Dendritic cell treated with granulocyte-macrophage colony-stimulating factor and Interleukin-4, amounts not matched to agents 40 ng/mL and 50 ng/mL, for 4 days (primary cell): ENCODE measurements at regions not wholly inside any gene's neighbourhood (a gene's known extent, or its start where the extent isn't known, plus 50 kb on each side); places are given as distances from the start of the nearest gene placed in this dataset.

Source experiments
- H3K27ac Mint-ChIP-seq: one replicate; pipeline ENCODE4 v1.8.0; 2022; ENCODE audit warnings: mild to moderate bottlenecking, mixed read lengths
- H3K27me3 Mint-ChIP-seq: one replicate; pipeline ENCODE4 v1.8.0; 2022; ENCODE audit warnings: mild to moderate bottlenecking, mixed read lengths
- H3K36me3 Mint-ChIP-seq: one replicate; pipeline ENCODE4 v1.8.0; 2022; ENCODE audit warnings: low read depth, mixed read lengths
- H3K4me1 Mint-ChIP-seq: one replicate; pipeline ENCODE4 v1.8.0; 2022; ENCODE audit warnings: low read depth, mixed read lengths
- H3K4me3 Mint-ChIP-seq: one replicate; pipeline ENCODE4 v1.8.0; 2022; ENCODE audit warnings: mild to moderate bottlenecking, moderate library complexity, mixed read lengths
- H3K9me3 Mint-ChIP-seq: one replicate; pipeline ENCODE4 v1.8.0; 2022; ENCODE audit warnings: mixed read lengths
- intact Hi-C: fragments of 100-400 bp; cut with micrococcal nuclease; formaldehyde crosslinking; loops from one replicate; pipeline ENCODE4 v1.15.0; 2022

- intact Hi-C loops = loop anchor here (2.0 kb wide), 1 partner anchor 74 kb away; no protein-coding TSS in a partner anchor
- Mint-ChIP-seq H3K36me3 (no peaks in the 10 kb centered on the region), H3K9me3 (no peaks in the 10 kb centered on the region), H3K4me3 (peak overlapping the region; percentile 70), H3K4me1 (peaks cover 49% of the 10 kb centered on the region), H3K27me3 (no peaks in the 10 kb centered on the region), H3K27ac (peak overlapping the region; percentile 95)
Measured at GRCh38 chr3:152196782-152197181, 71.9 kb upstream of the MBNL1 start.

GRCh38 chr3:152197451-152197850, 71.3 kb upstream of the MBNL1 start:
- Mint-ChIP-seq H3K4me3 (peak overlapping the region; percentile 2), H3K4me1 (peaks cover 42% of the 10 kb centered on the region), H3K27ac (peak overlapping the region; percentile 95), H3K27me3 (no peaks in the 10 kb centered on the region), H3K36me3 (no peaks in the 10 kb centered on the region), H3K9me3 (no peaks in the 10 kb centered on the region)
- intact Hi-C loops = loop anchor here (2.0 kb wide), 1 partner anchor 73 kb away; no protein-coding TSS in a partner anchor

- Mint-ChIP-seq H3K4me3 (no peak overlapping the region), H3K36me3 (no peaks in the 10 kb centered on the region), H3K9me3 (no peaks in the 10 kb centered on the region), H3K27ac (peak overlapping the region; percentile 95), H3K27me3 (no peaks in the 10 kb centered on the region), H3K4me1 (peaks cover 37% of the 10 kb centered on the region)
- intact Hi-C loops = loop anchor here (2.0 kb wide), 1 partner anchor 73 kb away; no protein-coding TSS in a partner anchor
Measured at GRCh38 chr3:152197937-152198336, 70.8 kb upstream of the MBNL1 start.

GRCh38 chr3:152198665-152199064, 70.1 kb upstream of the MBNL1 start:
- H3K9me3 Mint-ChIP-seq = no peaks in the 10 kb centered on the region
- intact Hi-C loops = no loop called here

GRCh38 chr3:152199102-152199840, 69.5 kb upstream of the MBNL1 start:
- H3K4me1 Mint-ChIP-seq = peaks cover 36% of the 10 kb centered on the region
- H3K4me3 Mint-ChIP-seq = peak overlapping the region; percentile 61
- peak overlapping the region; percentile 95 for H3K27ac Mint-ChIP-seq
- H3K9me3 Mint-ChIP-seq = no peaks in the 10 kb centered on the region
- intact Hi-C loops = no loop called here
- no peaks in the 10 kb centered on the region for H3K36me3 Mint-ChIP-seq
- no peaks in the 10 kb centered on the region for H3K27me3 Mint-ChIP-seq

More at GRCh38 chr3:152198665-152199064, 70.1 kb upstream of the MBNL1 start:
- peaks cover 36% of the 10 kb centered on the region for H3K4me1 Mint-ChIP-seq
- H3K27ac Mint-ChIP-seq = peak overlapping the region; percentile 95
- H3K36me3 Mint-ChIP-seq = no peaks in the 10 kb centered on the region
- H3K27me3 Mint-ChIP-seq = no peaks in the 10 kb centered on the region
- no peak overlapping the region for H3K4me3 Mint-ChIP-seq

GRCh38 chr3:152200476-152201420, 68.0 kb upstream of the MBNL1 start:
- Mint-ChIP-seq H3K27ac (peak overlapping the region; percentile 95), H3K4me3 (peak overlapping the region; percentile 73), H3K4me1 (peaks cover 45% of the 10 kb centered on the region), H3K27me3 (no peaks in the 10 kb centered on the region), H3K9me3 (no peaks in the 10 kb centered on the region), H3K36me3 (peaks cover 7% of the 10 kb centered on the region)
- intact Hi-C loops = loop anchor here (5.0 kb wide), 1 partner anchor 177 kb away; no protein-coding TSS in a partner anchor

GRCh38 chr3:152202976-152203626, 65.6 kb upstream of the MBNL1 start:
- peaks cover 13% of the 10 kb centered on the region for H3K9me3 Mint-ChIP-seq
- peaks cover 47% of the 10 kb centered on the region for H3K4me1 Mint-ChIP-seq
- intact Hi-C loops = loop anchor here (2.0 to 5.0 kb wide), 2 partner anchors 42 to 174 kb away; no protein-coding TSS in a partner anchor
- H3K4me3 Mint-ChIP-seq = peak overlapping the region; percentile 73
- H3K36me3 Mint-ChIP-seq = peaks cover 10% of the 10 kb centered on the region
- H3K27ac Mint-ChIP-seq = peak overlapping the region; percentile 100
- no peaks in the 10 kb centered on the region for H3K27me3 Mint-ChIP-seq

GRCh38 chr3:152203652-152204051, 65.1 kb upstream of the MBNL1 start:
- Mint-ChIP-seq H3K36me3 (peaks cover 16% of the 10 kb centered on the region), H3K27me3 (no peaks in the 10 kb centered on the region), H3K4me1 (peaks cover 47% of the 10 kb centered on the region), H3K9me3 (peaks cover 19% of the 10 kb centered on the region), H3K4me3 (peak overlapping the region; percentile 73), H3K27ac (peak overlapping the region; percentile 100)
- intact Hi-C loops = loop anchor here (2.0 to 5.0 kb wide), 3 partner anchors 41 to 174 kb away; partner anchors contain the start of gene MBNL1

GRCh38 chr3:152204218-152204617, 64.5 kb upstream of the MBNL1 start:
- intact Hi-C loops = loop anchor here (2.0 to 5.0 kb wide), 2 partner anchors 65 to 173 kb away; partner anchors contain the start of gene MBNL1
- Mint-ChIP-seq H3K27ac (peak overlapping the region; percentile 100), H3K27me3 (no peaks in the 10 kb centered on the region), H3K4me3 (peak overlapping the region; percentile 58), H3K4me1 (peaks cover 48% of the 10 kb centered on the region), H3K36me3 (peaks cover 21% of the 10 kb centered on the region), H3K9me3 (peaks cover 24% of the 10 kb centered on the region)

- intact Hi-C loops = loop anchor here (2.0 kb wide), 1 partner anchor 64 kb away; the partner anchor contains the start of gene MBNL1
- peak overlapping the region; percentile 98 for H3K4me3 Mint-ChIP-seq
- H3K27me3 Mint-ChIP-seq = no peaks in the 10 kb centered on the region
- H3K4me1 Mint-ChIP-seq = peaks cover 40% of the 10 kb centered on the region
- peaks cover 21% of the 10 kb centered on the region for H3K36me3 Mint-ChIP-seq
- H3K9me3 Mint-ChIP-seq = peaks cover 27% of the 10 kb centered on the region
- peak overlapping the region; percentile 100 for H3K27ac Mint-ChIP-seq
Measured at GRCh38 chr3:152205097-152205593, 63.6 kb upstream of the MBNL1 start.

GRCh38 chr3:152206243-152206760, 62.4 kb upstream of the MBNL1 start:
- Mint-ChIP-seq H3K9me3 (peaks cover 27% of the 10 kb centered on the region), H3K27me3 (no peaks in the 10 kb centered on the region), H3K4me3 (peak overlapping the region; percentile 44), H3K27ac (peak overlapping the region; percentile 100), H3K4me1 (peaks cover 40% of the 10 kb centered on the region), H3K36me3 (peaks cover 21% of the 10 kb centered on the region)
- intact Hi-C loops = no loop called here

- peaks cover 21% of the 10 kb centered on the region for H3K36me3 Mint-ChIP-seq
- no peak overlapping the region for H3K4me3 Mint-ChIP-seq
- intact Hi-C loops = no loop called here
- peaks cover 27% of the 10 kb centered on the region for H3K9me3 Mint-ChIP-seq
- H3K27ac Mint-ChIP-seq = peak overlapping the region; percentile 35
- H3K27me3 Mint-ChIP-seq = no peaks in the 10 kb centered on the region
- peaks cover 50% of the 10 kb centered on the region for H3K4me1 Mint-ChIP-seq
Measured at GRCh38 chr3:152208439-152208838, 60.3 kb upstream of the MBNL1 start.

- no peak overlapping the region for H3K4me3 Mint-ChIP-seq
- peaks cover 21% of the 10 kb centered on the region for H3K36me3 Mint-ChIP-seq
- H3K27me3 Mint-ChIP-seq = no peaks in the 10 kb centered on the region
- H3K9me3 Mint-ChIP-seq = peaks cover 27% of the 10 kb centered on the region
- peaks cover 56% of the 10 kb centered on the region for H3K4me1 Mint-ChIP-seq
- intact Hi-C loops = no loop called here
- H3K27ac Mint-ChIP-seq = peak overlapping the region; percentile 35
Measured at GRCh38 chr3:152209060-152209459, 59.7 kb upstream of the MBNL1 start.
